ENCODE measurements at regions not wholly inside any gene's neighbourhood (a gene's known extent, or its start where the extent isn't known, plus 50 kb on each side); places are given as distances from the start of the nearest gene placed in this dataset.

- TF ChIP-seq ZNF707 (tag by site-specific recombination; IDR thresholded peaks at IDR 0.05) (no peak), ZNF558 (tag by site-specific recombination; IDR thresholded peaks at IDR 0.05) (no peak), ZNF433 (tag by site-specific recombination; IDR thresholded peaks at IDR 0.05; ENCODE audit: low read depth) (no peak), ZNF76 (tag by site-specific recombination; IDR thresholded peaks at IDR 0.05; ENCODE audit: borderline replicate concordance, low read depth) (no peak)
Measured at GRCh38 chr5:6256901-6257300, 121.4 kb downstream of the MED10 start (continued).

- Histone ChIP-seq H3K36me3 (ENCODE audit: control insufficient read depth in 2 of 2, insufficient read depth in 1 of 2, low read length in 2 of 2) (no peaks in the 10 kb centered on the region), H3K27ac (ENCODE audit: extremely low read depth, low read depth, low read length) (no peak overlapping the region), H3K4me1 (ENCODE audit: control insufficient read depth, insufficient read depth, low read length) (no peaks in the 10 kb centered on the region), H3K9me3 (ENCODE audit: control insufficient read depth, insufficient read depth, low read depth, low read length) (no peaks in the 10 kb centered on the region; the same call in 1 of the 2 replicates), H3K4me3 (ENCODE audit: low read depth, low read length) (no peak overlapping the region)
- ChIA-PET CTCF (interaction anchor here (0.7 kb wide), 1 partner anchor 12 kb away, joined by 3 read pairs; no protein-coding TSS in a partner anchor), POLR2A (no interaction called here)
- TF ChIP-seq YY2 (tag by site-specific recombination; IDR thresholded peaks at IDR 0.05) (no peak), REST (tag by site-specific recombination; IDR thresholded peaks at IDR 0.05) (no peak), HOXA7 (CRISPR knock-in tag; IDR thresholded peaks at IDR 0.05; ENCODE audit: borderline replicate concordance) (no peak), ZNF146 (tag by site-specific recombination; IDR thresholded peaks at IDR 0.05) (no peak), ZNF501 (tag by site-specific recombination; IDR thresholded peaks at IDR 0.05) (no peak)
Measured at GRCh38 chr5:6255956-6256355, 122.4 kb downstream of the MED10 start.

GRCh38 chr5:6253846-6254245 is 124.5 kb downstream of the MED10 start:
- TF ChIP-seq YY1 (tag by site-specific recombination; IDR thresholded peaks at IDR 0.05) = no peak
- no peak for TF ChIP-seq ZNF155 (tag by site-specific recombination; IDR thresholded peaks at IDR 0.05)
- TF ChIP-seq ZNF658 (tag by site-specific recombination; IDR thresholded peaks at IDR 0.05) = no peak
- no peak for TF ChIP-seq ZNF677 (tag by site-specific recombination; IDR thresholded peaks at IDR 0.05)
- TF ChIP-seq ZNF311 (tag by site-specific recombination; IDR thresholded peaks at IDR 0.05; ENCODE audit: borderline replicate concordance) = no peak
- TF ChIP-seq ZBTB1 (tag by site-specific recombination; IDR thresholded peaks at IDR 0.05) = no peak
- TF ChIP-seq ZNF555 (tag by site-specific recombination; conservative IDR thresholded peaks at IDR 0.05) = no peak
- no peaks in the 10 kb centered on the region; the same call in 1 of the 2 replicates for H3K9me3 ChIP-seq (ENCODE audit: control insufficient read depth, insufficient read depth, low read depth, low read length)
- H3K4me1 ChIP-seq (ENCODE audit: control insufficient read depth, insufficient read depth, low read length) = no peaks in the 10 kb centered on the region
- H3K27ac ChIP-seq (ENCODE audit: extremely low read depth, low read depth, low read length) = no peak overlapping the region
- ChIA-PET CTCF (no interaction called here), POLR2A (no interaction called here)
- no peaks in the 10 kb centered on the region for H3K36me3 ChIP-seq (ENCODE audit: control insufficient read depth in 2 of 2, insufficient read depth in 1 of 2, low read length in 2 of 2)
- H3K4me3 ChIP-seq (ENCODE audit: low read depth, low read length) = no peak overlapping the region

GRCh38 chr5:6253281-6253680 is 125.1 kb downstream of the MED10 start:
- Histone ChIP-seq H3K27ac (ENCODE audit: extremely low read depth, low read depth, low read length) (no peak overlapping the region), H3K9me3 (ENCODE audit: control insufficient read depth, insufficient read depth, low read depth, low read length) (no peaks in the 10 kb centered on the region; the same call in 1 of the 2 replicates), H3K4me1 (ENCODE audit: control insufficient read depth, insufficient read depth, low read length) (no peaks in the 10 kb centered on the region), H3K36me3 (ENCODE audit: control insufficient read depth in 2 of 2, insufficient read depth in 1 of 2, low read length in 2 of 2) (no peaks in the 10 kb centered on the region), H3K4me3 (ENCODE audit: low read depth, low read length) (no peak overlapping the region)
- POLR2A ChIA-PET = no interaction called here
- TF ChIP-seq ZNF488 (tag by site-specific recombination; IDR thresholded peaks at IDR 0.05) (no peak), ZNF624 (tag by site-specific recombination; IDR thresholded peaks at IDR 0.05) (no peak), PBX3 (CRISPR knock-in tag; IDR thresholded peaks at IDR 0.05) (no peak), ZNF112 (tag by site-specific recombination; IDR thresholded peaks at IDR 0.05) (no peak), ZNF335 (tag by site-specific recombination; conservative IDR thresholded peaks at IDR 0.05) (no peak), MZF1 (tag by site-specific recombination; IDR thresholded peaks at IDR 0.05; ENCODE audit: borderline replicate concordance) (no peak), ZNF274 (IDR thresholded peaks at IDR 0.05; ENCODE audit: low read length) (no peak), ZNF274 (tag by site-specific recombination; IDR thresholded peaks at IDR 0.05; ENCODE audit: borderline replicate concordance) (no peak)
- CTCF ChIA-PET = no interaction called here
